Globus pallidus (tissue), 1 donor: ENCODE measurements at regions not wholly inside any gene's neighbourhood (a gene's known extent, or its start where the extent isn't known, plus 50 kb on each side); places are given as distances from the start of the nearest gene placed in this dataset.
"Not testable (repeated sequence)": the region's sequence is repeated elsewhere in the genome, so short reads cannot be mapped to it uniquely, and the experiment has no call there.

Source experiments
- DNase-seq: peaks from one replicate; pipeline ENCODE4 v3.0.0-alpha.2; 2015; ENCODE audit warnings: low spot score

- DNase-seq, result no peak
Observed at GRCh38 chr4:170803492-170803891, 713.7 kb upstream of the AADAT start.

GRCh38 chr4:170801771-170802170 is 712.0 kb upstream of the AADAT start:
- DNase-seq, result no peak

- DNase-seq, result no peak
Observed at GRCh38 chr4:170794525-170794924, 704.8 kb upstream of the AADAT start.

GRCh38 chr4:170788540-170789051 is 698.8 kb upstream of the AADAT start:
- DNase-seq, result not testable (repeated sequence)

DNA sequence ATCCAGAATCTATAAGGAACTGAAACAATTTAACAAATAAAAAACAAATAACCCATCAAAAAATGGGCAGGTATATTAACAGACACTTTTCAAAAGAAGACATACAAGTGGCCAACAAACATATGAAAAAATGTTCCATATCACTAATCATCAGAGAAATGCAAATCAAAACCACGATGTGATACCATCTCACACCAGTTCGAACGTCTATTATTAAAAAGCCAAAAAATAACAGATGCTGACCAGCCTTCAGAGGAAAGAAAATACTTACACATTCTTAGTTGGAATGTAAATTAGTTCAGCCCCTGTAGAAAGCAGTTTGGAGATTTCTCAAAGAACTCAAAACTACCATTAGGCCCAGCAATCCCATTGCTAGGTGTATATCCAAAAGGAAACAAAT is 687.9 kb upstream of the AADAT start:
- DNase-seq, result no peak

- DNase-seq, result no peak
Observed at GRCh38 chr4:170776983-170777382, 687.2 kb upstream of the AADAT start.

DNA sequence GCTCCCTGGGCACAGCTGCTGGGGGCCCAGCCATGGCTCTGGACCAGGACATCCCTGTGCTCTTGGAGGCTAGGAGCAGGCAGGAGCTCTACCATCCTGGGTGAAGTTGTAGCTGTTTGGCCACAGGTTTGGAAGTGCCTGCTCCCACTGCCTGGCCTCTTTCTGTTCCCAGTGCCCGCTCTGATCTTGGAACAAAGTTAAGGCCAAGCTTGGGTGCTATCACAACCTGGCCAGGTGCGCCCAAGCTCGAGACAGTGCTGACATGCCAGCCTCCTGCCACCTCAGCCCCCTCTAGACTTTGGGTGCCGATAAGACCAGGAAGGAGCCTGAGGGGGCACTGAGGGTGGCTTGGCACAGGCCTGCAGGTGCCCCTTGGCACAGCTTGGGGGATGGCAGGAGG is 686.1 kb upstream of the AADAT start:
- no peak for DNase-seq

DNA sequence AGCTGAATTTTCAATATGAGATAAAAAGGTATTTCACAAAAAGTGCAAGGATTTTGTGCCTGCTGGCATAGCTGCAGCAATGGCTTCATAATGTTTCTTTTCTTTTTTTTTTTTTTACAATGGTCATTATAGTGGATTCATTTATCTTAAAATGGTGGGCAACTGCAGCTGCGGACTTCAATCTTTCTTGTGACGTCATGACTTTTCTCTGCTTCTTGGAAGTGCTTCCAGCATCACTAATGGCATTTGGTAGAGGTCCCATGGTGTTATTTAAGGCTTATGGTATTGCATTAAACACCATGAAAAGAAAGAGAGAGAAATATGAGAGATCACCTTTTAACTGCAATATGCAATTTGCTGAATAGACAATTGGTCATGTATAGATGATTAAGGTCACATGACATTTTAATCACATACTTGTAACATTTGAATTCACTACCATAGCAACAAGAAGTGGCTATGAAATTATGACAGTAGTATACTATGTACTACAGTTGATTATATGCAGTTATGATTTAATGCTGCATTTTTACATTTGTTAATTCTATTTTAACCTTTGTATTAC is 684.0 kb upstream of the AADAT start:
- no peak for DNase-seq

DNA sequence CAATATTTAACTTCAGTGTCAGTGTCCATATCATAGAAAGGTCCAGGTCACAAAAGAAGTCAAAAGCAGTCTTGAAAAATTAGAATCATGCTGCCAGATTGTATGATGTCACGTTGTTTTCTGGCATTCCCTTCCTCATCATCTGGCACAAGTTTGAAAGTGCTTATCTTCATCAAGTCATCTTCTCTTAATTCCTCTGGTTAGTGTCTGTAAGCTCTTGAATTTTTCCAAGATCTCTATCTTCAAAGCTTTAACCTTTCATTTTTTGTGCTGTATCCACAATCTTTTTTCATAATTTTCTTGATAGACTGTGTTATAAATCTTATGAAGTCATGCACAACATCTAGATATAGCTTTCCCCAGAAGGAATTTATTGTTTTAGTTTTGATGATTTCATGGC is 682.7 kb upstream of the AADAT start:
- no peak for DNase-seq

- DNase-seq, result no peak
Observed at GRCh38 chr4:170770664-170771063, 680.9 kb upstream of the AADAT start.

- DNase-seq, result no peak
Observed at GRCh38 chr4:170769862-170770261, 680.1 kb upstream of the AADAT start.

- DNase-seq, result no peak
Observed at GRCh38 chr4:170758988-170759387, 669.2 kb upstream of the AADAT start.

- DNase-seq, result no peak
Observed at GRCh38 chr4:170750519-170750918, 660.8 kb upstream of the AADAT start.

GRCh38 chr4:170748975-170749374 is 659.2 kb upstream of the AADAT start:
- no peak for DNase-seq

DNA sequence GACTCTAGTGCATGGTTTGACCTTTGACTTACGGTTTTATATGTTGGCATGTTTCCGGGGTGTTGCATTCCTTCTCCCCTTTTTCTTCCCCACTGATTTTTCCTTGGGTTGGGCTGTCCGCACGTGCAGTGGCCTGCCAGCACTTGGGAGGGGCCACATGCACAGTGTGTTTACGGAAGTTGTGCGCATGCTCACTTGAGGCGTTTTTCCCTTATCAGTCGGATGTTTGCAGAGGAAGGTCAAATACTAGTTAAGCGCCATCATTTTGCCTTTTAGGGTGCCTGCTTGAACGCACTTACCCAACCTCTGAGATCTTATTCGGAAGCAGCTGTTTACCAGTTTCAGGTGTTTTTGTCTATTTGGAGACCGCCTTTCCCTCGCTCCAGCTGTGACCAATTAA is 653.9 kb upstream of the AADAT start:
- DNase-seq, result no peak

DNA sequence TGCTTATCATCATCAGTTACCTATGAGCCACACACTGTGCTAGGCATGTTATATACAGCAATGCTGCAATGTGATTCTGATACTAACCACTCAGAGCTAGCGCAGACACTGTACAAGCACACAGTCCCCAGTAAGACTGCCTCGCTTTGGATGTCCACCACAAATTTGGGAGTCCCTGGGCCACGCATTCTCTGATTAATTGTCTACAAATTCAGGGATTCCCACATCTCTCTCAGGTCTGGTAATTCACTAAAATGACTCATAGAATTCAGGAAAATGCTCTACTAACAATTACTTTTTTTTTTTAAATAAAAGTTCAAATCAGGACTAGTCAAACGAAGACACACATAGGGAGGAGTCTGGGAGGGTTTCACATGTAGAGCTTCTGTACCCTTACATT is 652.1 kb upstream of the AADAT start:
- no peak for DNase-seq

GRCh38 chr4:170736710-170737109 is 647.0 kb upstream of the AADAT start:
- no peak for DNase-seq

- DNase-seq, result no peak
Observed at GRCh38 chr4:170729897-170730296, 640.1 kb upstream of the AADAT start.

DNA sequence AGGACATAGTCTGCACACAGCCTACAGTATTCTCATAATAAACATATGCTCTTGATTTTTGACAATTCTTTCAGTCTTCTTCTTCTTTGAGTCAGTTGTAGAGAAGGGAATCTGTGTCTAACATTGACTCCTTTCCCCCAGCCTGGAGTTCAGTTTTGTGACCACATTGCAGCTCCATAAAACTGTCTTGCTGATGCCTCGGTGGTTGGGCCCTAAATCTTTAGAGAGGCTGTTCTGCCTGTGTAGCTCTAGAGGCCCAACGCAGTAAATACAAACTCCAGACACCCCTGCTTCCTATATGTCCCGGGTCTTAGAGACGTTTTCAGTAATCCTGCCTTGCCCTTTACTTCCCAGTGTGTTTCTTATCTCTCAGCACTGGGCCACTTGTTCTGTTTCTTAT is 639.5 kb upstream of the AADAT start:
- DNase-seq, result no peak

DNA sequence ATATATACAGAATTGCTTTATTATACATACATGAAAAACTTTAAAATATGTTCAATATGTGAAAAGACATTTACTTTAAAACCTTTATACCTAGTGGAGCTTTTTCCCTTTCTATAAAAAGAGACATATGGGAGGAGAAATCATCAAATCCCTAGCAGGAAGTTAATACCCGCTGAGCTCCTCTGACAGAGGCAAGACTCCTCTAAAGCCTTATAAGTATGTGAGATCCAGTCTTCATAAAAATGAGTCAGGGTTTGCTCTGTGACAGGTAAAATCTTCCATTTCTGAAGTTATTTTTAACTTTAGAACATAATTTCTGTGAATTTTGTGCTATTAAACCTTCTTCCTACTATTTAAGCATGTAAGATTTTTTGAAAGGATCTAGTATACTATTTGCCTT is 634.4 kb upstream of the AADAT start:
- DNase-seq, result no peak

DNA sequence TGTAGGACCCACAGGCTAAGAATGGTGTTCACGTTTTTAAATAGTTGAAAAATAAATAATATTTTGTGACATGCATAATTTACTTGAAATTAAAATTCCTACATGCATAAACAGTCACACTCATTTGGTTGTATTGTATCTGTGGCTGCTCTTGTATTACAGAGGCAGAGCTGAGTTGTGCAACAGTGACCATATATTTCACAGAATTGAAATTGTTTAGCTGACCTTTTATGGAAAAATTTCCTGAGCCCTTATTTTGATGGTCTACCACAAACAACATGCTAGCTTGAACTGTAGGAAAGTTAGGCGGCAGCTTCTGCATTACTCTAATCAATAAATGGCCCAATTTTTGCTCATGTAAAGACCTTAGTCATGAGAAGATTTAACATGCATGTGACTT is 633.4 kb upstream of the AADAT start:
- no peak for DNase-seq

DNA sequence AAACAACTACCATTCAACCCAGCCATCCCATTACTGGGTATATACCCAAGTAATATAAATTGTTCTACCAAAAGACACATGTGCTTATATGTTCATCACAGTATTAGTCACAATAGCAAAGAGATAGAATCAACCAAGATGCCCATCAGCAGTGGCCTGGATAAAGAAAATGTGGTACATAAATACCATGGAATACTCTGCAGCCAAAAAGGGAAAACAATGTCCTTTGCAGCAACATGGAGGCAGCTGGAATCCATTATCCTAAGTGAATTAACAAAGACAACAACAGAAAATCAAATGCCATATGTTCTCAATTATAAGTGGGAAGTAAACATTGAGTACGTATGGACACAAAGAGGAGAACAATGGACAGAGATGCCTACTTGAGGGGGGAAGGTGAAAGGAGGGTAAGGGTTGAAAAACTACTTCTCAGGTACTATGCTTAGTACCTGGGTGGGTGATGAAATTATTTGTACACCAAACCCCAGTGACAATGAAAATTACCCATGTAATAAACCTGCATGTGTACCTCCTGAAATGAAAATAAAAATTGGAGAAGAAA is 632.1 kb upstream of the AADAT start:
- DNase-seq, result no peak

DNA sequence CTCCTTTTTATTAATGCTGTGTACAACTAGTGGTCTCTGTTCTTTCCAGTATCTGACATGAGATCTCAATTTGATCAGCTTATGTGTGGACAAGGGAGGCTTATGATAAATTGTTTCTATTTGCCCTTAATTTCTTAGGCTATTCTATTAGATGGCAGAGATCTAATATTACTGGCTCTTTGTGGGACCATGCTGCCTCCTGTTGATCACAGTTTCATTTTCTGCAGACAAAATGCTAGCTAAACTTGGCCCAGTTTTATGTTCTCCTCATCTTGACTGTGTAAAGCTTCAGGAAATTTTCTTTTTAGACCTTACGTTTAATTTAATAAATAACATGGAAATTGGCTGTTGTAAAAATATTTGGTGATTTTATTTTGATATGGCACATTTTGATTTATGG is 627.1 kb upstream of the AADAT start:
- no peak for DNase-seq

DNA sequence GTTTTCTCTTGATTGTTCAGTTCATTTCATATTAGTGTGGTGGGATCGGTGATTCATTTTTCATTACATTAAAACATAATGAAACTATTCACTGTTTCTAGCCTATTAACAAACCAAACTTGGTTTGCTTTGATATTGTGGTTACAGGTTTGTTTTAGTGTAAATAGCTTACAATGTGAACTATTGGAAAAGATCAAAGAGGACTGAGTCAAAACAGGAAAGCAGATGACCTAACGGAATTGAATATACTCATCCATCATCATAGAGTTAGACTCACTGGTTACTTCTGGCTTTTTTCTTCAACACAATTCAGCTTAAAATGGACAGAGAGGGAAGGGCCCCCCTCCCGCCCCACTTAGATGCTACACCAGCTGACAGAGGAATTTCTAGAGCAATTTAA is 616.2 kb upstream of the AADAT start:
- no peak for DNase-seq
